ENCODE measurements at regions not wholly inside any gene's neighbourhood (a gene's known extent, or its start where the extent isn't known, plus 50 kb on each side); places are given as distances from the start of the nearest gene placed in this dataset.

- H3K36me3 ChIP-seq (ENCODE audit: control insufficient read depth in 2 of 2, extremely low read depth in 1 of 2, insufficient read depth in 2 of 2, low read length in 2 of 2) = no peaks in the 10 kb centered on the region
- no peak for TF ChIP-seq EZH2 (IDR thresholded peaks at IDR 0.05; ENCODE audit: low read length)
- TF ChIP-seq CTCF (optimal IDR thresholded peaks at IDR 0.05 in 1 of 3, IDR thresholded peaks at IDR 0.05 in 1 of 3, conservative IDR thresholded peaks at IDR 0.05 in 1 of 3; ENCODE audit: extremely low read depth in 1 of 3, insufficient read depth in 2 of 3, low read length in 3 of 3) = no peak
- H3K9me3 ChIP-seq (ENCODE audit: control insufficient read depth, low read depth, low read length) = no peaks in the 10 kb centered on the region
- FAIRE-seq = no peak
- H3K27ac ChIP-seq (ENCODE audit: control insufficient read depth, insufficient read depth, low read length) = no peak overlapping the region
- no peaks in the 10 kb centered on the region for H3K79me2 ChIP-seq (ENCODE audit: control insufficient read depth, insufficient read depth, low read length)
- no peak overlapping the region for H3K4me3 ChIP-seq (ENCODE audit: control insufficient read depth in 2 of 3, extremely low read depth in 1 of 3, insufficient read depth in 2 of 3, low read depth in 1 of 3, low read length in 3 of 3)
- peaks cover 12% of the 10 kb centered on the region for H3K4me1 ChIP-seq (ENCODE audit: control insufficient read depth, extremely low read depth, insufficient read depth, low read length)
- H3K9ac ChIP-seq (ENCODE audit: control insufficient read depth, extremely low read depth, insufficient read depth, low read length) = no peak overlapping the region
- no peak overlapping the region for H2AFZ ChIP-seq (ENCODE audit: control insufficient read depth, low read length)
- no peaks in the 10 kb centered on the region for H4K20me1 ChIP-seq (ENCODE audit: control insufficient read depth, extremely low read depth, insufficient read depth, low read length)
- no peaks in the 10 kb centered on the region for H3K27me3 ChIP-seq (ENCODE audit: control insufficient read depth, extremely low read depth, insufficient read depth, low read length)
- H3K4me2 ChIP-seq (ENCODE audit: control insufficient read depth, extremely low read depth, insufficient read depth, low read depth, low read length) = no peak overlapping the region
- dilution Hi-C loops (cut with MboI; ENCODE audit: extremely low pct_ligation_motif_present, low sequenced_read_pairs) = no loop called here
- H3K9me1 ChIP-seq (ENCODE audit: control insufficient read depth, extremely low read depth, insufficient read depth, low read length) = no peaks in the 10 kb centered on the region
- no peak for DNase-seq (ENCODE audit: low read depth, low spot score)
These were observed 61.3 kb upstream of the SIAH1 start for GRCh38 chr16:48446534-48446920.

GRCh38 chr16:48445782-48446533 is 60.7 kb upstream of the SIAH1 start:
- no peaks in the 10 kb centered on the region for H4K20me1 ChIP-seq (ENCODE audit: control insufficient read depth, extremely low read depth, insufficient read depth, low read length)
- no peaks in the 10 kb centered on the region for H3K27me3 ChIP-seq (ENCODE audit: control insufficient read depth, extremely low read depth, insufficient read depth, low read length)
- FAIRE-seq (no peak), DNase-seq (ENCODE audit: low read depth, low spot score) (no peak)
- H3K79me2 ChIP-seq (ENCODE audit: control insufficient read depth, insufficient read depth, low read length) = no peaks in the 10 kb centered on the region
- H3K36me3 ChIP-seq (ENCODE audit: control insufficient read depth in 2 of 2, extremely low read depth in 1 of 2, insufficient read depth in 2 of 2, low read length in 2 of 2) = no peaks in the 10 kb centered on the region
- TF ChIP-seq EZH2 (IDR thresholded peaks at IDR 0.05; ENCODE audit: low read length) (no peak), CTCF (optimal IDR thresholded peaks at IDR 0.05 in 1 of 3, IDR thresholded peaks at IDR 0.05 in 1 of 3, conservative IDR thresholded peaks at IDR 0.05 in 1 of 3; ENCODE audit: extremely low read depth in 1 of 3, insufficient read depth in 2 of 3, low read length in 3 of 3) (no peak)
- no peak overlapping the region for H3K4me3 ChIP-seq (ENCODE audit: control insufficient read depth in 2 of 3, extremely low read depth in 1 of 3, insufficient read depth in 2 of 3, low read depth in 1 of 3, low read length in 3 of 3)
- dilution Hi-C loops (cut with MboI; ENCODE audit: extremely low pct_ligation_motif_present, low sequenced_read_pairs) = no loop called here
- no peak overlapping the region for H3K9ac ChIP-seq (ENCODE audit: control insufficient read depth, extremely low read depth, insufficient read depth, low read length)
- H3K27ac ChIP-seq (ENCODE audit: control insufficient read depth, insufficient read depth, low read length) = no peak overlapping the region
- H3K9me3 ChIP-seq (ENCODE audit: control insufficient read depth, low read depth, low read length) = no peaks in the 10 kb centered on the region
- H3K4me2 ChIP-seq (ENCODE audit: control insufficient read depth, extremely low read depth, insufficient read depth, low read depth, low read length) = no peak overlapping the region
- H3K9me1 ChIP-seq (ENCODE audit: control insufficient read depth, extremely low read depth, insufficient read depth, low read length) = no peaks in the 10 kb centered on the region
- no peak overlapping the region for H2AFZ ChIP-seq (ENCODE audit: control insufficient read depth, low read length)
- H3K4me1 ChIP-seq (ENCODE audit: control insufficient read depth, extremely low read depth, insufficient read depth, low read length) = peaks cover 12% of the 10 kb centered on the region

Data from keratinocyte (primary cell).